Astrocyte (in vitro differentiated cells and primary cell): ENCODE measurements at regions not wholly inside any gene's neighbourhood (a gene's known extent, or its start where the extent isn't known, plus 50 kb on each side); places are given as distances from the start of the nearest gene placed in this dataset.

Experiments
- DNase-seq: peaks from one replicate; pipeline ENCODE4 v3.0.0-alpha.2; 2010; ENCODE audit warnings: low read depth
- FAIRE-seq: peaks from 2 replicates; lab custom pipeline; 2011; peaks lifted over from hg19 to GRCh38; lab: Jason Lieb, UNC
- H2AFZ ChIP-seq: 2 replicates; pipeline ENCODE4 v1.6.0; 2012; ENCODE audit warnings: low read depth, low read length, inconsistent platforms
- H3K27ac ChIP-seq: 2 replicates; pipeline ENCODE4 v1.5.1; 2011; ENCODE audit warnings: low read depth, low read length, inconsistent platforms
- H3K27me3 ChIP-seq: 2 replicates; pipeline ENCODE4 v1.6.0; 2011; ENCODE audit warnings: low read length, inconsistent platforms; ENCODE audit not compliant: insufficient read depth
- H3K36me3 ChIP-seq: 2 replicates; pipeline ENCODE4 v1.5.1; 2011; ENCODE audit warnings: low read length, inconsistent platforms; ENCODE audit not compliant: insufficient read depth
- H3K4me1 ChIP-seq: 2 replicates; pipeline ENCODE4 v1.5.1; 2011; ENCODE audit warnings: low read length, inconsistent platforms; ENCODE audit not compliant: insufficient read depth
- H3K4me2 ChIP-seq: 2 replicates; pipeline ENCODE4 v1.6.0; 2012; ENCODE audit warnings: low read length, inconsistent platforms
- H3K4me3 ChIP-seq: 2 replicates; pipeline ENCODE4 v1.5.1; 2011; ENCODE audit warnings: low read depth, mild to moderate bottlenecking, low read length, inconsistent platforms; ENCODE audit not compliant: insufficient read depth
- H3K79me2 ChIP-seq: 2 replicates; pipeline ENCODE4 v1.6.0; 2012; ENCODE audit warnings: mild to moderate bottlenecking, low read length, inconsistent platforms; ENCODE audit not compliant: insufficient read depth
- H3K9ac ChIP-seq: 2 replicates; pipeline ENCODE4 v1.6.0; 2012; ENCODE audit warnings: mild to moderate bottlenecking, low read length, inconsistent platforms
- H3K9me3 ChIP-seq: 2 replicates; pipeline ENCODE4 v1.5.1; 2012; ENCODE audit warnings: low read depth, mild to moderate bottlenecking, low read length, inconsistent platforms; ENCODE audit not compliant: insufficient read depth
- H4K20me1 ChIP-seq: 2 replicates; pipeline ENCODE4 v1.6.0; 2012; ENCODE audit warnings: low read length, inconsistent platforms; ENCODE audit not compliant: insufficient read depth
- H3K27ac Mint-ChIP-seq: one replicate; pipeline ENCODE4 v1.8.0; 2021; ENCODE audit warnings: mild to moderate bottlenecking, mixed read lengths; ENCODE audit not compliant: unreplicated experiment
- H3K27me3 Mint-ChIP-seq: one replicate; pipeline ENCODE4 v1.8.0; 2021; ENCODE audit warnings: low read depth, mixed read lengths; ENCODE audit not compliant: unreplicated experiment
- H3K36me3 Mint-ChIP-seq: one replicate; pipeline ENCODE4 v1.8.0; 2021; ENCODE audit warnings: low read depth, mixed read lengths; ENCODE audit not compliant: unreplicated experiment
- H3K4me1 Mint-ChIP-seq: one replicate; pipeline ENCODE4 v1.8.0; 2021; ENCODE audit warnings: low read depth, mixed read lengths; ENCODE audit not compliant: unreplicated experiment
- H3K4me3 Mint-ChIP-seq: one replicate; pipeline ENCODE4 v1.8.0; 2021; ENCODE audit warnings: mild to moderate bottlenecking, moderate library complexity, mixed read lengths; ENCODE audit not compliant: unreplicated experiment
- H3K9me3 Mint-ChIP-seq: one replicate; pipeline ENCODE4 v1.8.0; 2021; ENCODE audit warnings: mild to moderate bottlenecking, mixed read lengths; ENCODE audit not compliant: unreplicated experiment
- EZH2 ChIP-seq: IDR thresholded peaks from 2 replicates; pipeline ENCODE4 v1.6.1; 2012; ENCODE audit warnings: mild to moderate bottlenecking, low read length, inconsistent platforms; ENCODE audit not compliant: insufficient read depth
- TF ChIP-seq, protein P1 (sequence below): IDR thresholded peaks from 2 replicates; pipeline ENCODE4 v1.5.1; 2011; ENCODE audit warnings: low read depth, mild to moderate bottlenecking, inconsistent platforms, low read length, moderate library complexity; ENCODE audit not compliant: insufficient read depth

DNA sequence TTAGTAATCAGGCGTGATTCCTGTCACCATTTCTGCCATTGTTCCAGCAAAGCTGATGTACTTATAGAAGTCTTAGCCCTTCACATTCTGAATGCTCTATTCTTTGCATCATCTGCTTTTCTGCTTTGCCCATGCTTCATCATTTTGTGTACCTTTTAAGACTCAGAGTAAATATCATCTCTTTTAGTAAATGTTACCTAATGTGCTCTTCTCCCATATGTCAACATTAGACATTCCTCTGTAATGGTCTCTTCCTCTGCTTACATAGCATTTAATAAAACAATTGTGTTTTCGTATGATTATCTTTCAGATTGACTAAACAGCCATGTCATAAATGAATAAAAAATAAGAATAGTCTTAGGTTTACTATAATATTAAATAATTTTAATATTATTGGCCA, 719.6 kb upstream of the GRM3 start:
- H3K27me3 Mint-ChIP-seq: no peaks in the 10 kb centered on the region
- no peaks in the 10 kb centered on the region for H4K20me1 ChIP-seq
- FAIRE-seq: no peak
- H3K27me3 ChIP-seq: no peaks in the 10 kb centered on the region
- H2AFZ ChIP-seq: no peak overlapping the region
- no peak overlapping the region for H3K9ac ChIP-seq
- no peaks in the 10 kb centered on the region for H3K9me3 ChIP-seq
- H3K4me3 ChIP-seq: no peak overlapping the region
- no peak overlapping the region for H3K27ac ChIP-seq
- H3K4me2 ChIP-seq: no peak overlapping the region
- no peak overlapping the region for H3K27ac Mint-ChIP-seq
- H3K36me3 ChIP-seq: no peaks in the 10 kb centered on the region
- no peaks in the 10 kb centered on the region for H3K79me2 ChIP-seq
- no peak overlapping the region for H3K4me3 Mint-ChIP-seq
- H3K4me1 ChIP-seq: no peaks in the 10 kb centered on the region
- no peaks in the 10 kb centered on the region for H3K4me1 Mint-ChIP-seq
- H3K9me3 Mint-ChIP-seq: no peaks in the 10 kb centered on the region
- DNase-seq: no peak
- TF ChIP-seq, protein P1, sequence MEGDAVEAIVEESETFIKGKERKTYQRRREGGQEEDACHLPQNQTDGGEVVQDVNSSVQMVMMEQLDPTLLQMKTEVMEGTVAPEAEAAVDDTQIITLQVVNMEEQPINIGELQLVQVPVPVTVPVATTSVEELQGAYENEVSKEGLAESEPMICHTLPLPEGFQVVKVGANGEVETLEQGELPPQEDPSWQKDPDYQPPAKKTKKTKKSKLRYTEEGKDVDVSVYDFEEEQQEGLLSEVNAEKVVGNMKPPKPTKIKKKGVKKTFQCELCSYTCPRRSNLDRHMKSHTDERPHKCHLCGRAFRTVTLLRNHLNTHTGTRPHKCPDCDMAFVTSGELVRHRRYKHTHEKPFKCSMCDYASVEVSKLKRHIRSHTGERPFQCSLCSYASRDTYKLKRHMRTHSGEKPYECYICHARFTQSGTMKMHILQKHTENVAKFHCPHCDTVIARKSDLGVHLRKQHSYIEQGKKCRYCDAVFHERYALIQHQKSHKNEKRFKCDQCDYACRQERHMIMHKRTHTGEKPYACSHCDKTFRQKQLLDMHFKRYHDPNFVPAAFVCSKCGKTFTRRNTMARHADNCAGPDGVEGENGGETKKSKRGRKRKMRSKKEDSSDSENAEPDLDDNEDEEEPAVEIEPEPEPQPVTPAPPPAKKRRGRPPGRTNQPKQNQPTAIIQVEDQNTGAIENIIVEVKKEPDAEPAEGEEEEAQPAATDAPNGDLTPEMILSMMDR: no peak
- TF ChIP-seq EZH2: no peak
- H3K36me3 Mint-ChIP-seq: no peaks in the 10 kb centered on the region

DNA sequence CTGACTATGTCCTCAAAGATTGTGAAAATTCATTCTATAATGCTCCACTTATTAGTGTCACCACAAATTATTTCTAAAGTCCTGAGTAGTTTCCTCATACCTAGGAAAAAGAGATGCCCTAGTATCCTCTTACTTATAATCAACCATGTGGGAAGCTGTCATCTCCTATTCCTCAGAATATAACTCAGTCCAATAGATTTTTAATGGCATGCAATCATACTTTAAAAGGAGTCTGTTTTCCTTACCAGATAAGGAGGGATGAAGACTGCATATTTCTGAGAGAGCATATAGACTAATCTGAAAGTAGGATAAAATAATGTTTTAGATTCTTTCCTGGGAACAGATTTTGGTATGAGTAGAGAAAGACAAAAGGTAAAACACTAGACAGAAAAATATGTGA, 727.7 kb upstream of the GRM3 start:
- DNase-seq (no peak), FAIRE-seq (no peak)
- TF ChIP-seq, protein P1: no peak
- TF ChIP-seq EZH2: no peak
- no peaks in the 10 kb centered on the region for H3K9me3 ChIP-seq
- no peak overlapping the region for H3K9ac ChIP-seq
- H3K4me2 ChIP-seq: no peak overlapping the region
- H2AFZ ChIP-seq: no peak overlapping the region
- no peaks in the 10 kb centered on the region for H4K20me1 ChIP-seq
- no peak overlapping the region for H3K4me3 ChIP-seq
- H3K27ac ChIP-seq: no peak overlapping the region
- no peaks in the 10 kb centered on the region for H3K4me1 Mint-ChIP-seq
- no peak overlapping the region for H3K27ac Mint-ChIP-seq
- no peaks in the 10 kb centered on the region for H3K36me3 Mint-ChIP-seq
- H3K4me1 ChIP-seq: no peaks in the 10 kb centered on the region
- no peak overlapping the region for H3K4me3 Mint-ChIP-seq
- no peaks in the 10 kb centered on the region for H3K36me3 ChIP-seq
- no peaks in the 10 kb centered on the region for H3K27me3 Mint-ChIP-seq
- H3K9me3 Mint-ChIP-seq: no peaks in the 10 kb centered on the region
- no peaks in the 10 kb centered on the region for H3K27me3 ChIP-seq
- no peaks in the 10 kb centered on the region for H3K79me2 ChIP-seq

DNA sequence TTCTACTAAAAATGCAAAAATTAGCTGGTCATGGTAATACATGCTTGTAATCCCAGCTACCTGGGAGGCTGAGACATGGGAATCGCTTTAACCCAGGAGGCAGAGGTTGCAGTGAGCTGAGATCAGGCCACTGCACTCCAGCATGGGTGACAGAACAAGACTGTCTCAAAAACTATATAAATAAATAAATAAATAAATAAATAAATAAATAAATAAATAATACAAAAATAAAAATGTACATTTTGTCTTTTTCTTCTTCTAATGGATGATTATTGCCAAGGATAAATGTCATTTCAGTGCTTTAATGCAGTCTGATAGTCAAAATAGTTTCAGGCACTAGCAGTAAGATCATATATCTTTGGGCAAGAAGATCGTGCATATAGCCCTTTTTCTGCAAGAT, 727.6 kb upstream of the SEMA3D start:
- H3K36me3 ChIP-seq: no peaks in the 10 kb centered on the region
- H2AFZ ChIP-seq: no peak overlapping the region
- H3K4me2 ChIP-seq: no peak overlapping the region
- TF ChIP-seq, protein P1: no peak
- no peak for TF ChIP-seq EZH2
- no peaks in the 10 kb centered on the region for H3K4me1 ChIP-seq
- no peak for DNase-seq
- no peaks in the 10 kb centered on the region for H3K79me2 ChIP-seq
- H3K27me3 ChIP-seq: no peaks in the 10 kb centered on the region
- H3K4me3 ChIP-seq: no peak overlapping the region
- Mint-ChIP-seq H3K36me3 (no peaks in the 10 kb centered on the region), H3K27me3 (no peaks in the 10 kb centered on the region), H3K9me3 (no peaks in the 10 kb centered on the region), H3K4me1 (no peaks in the 10 kb centered on the region), H3K27ac (no peak overlapping the region), H3K4me3 (no peak overlapping the region)
- no peaks in the 10 kb centered on the region for H3K9me3 ChIP-seq
- no peaks in the 10 kb centered on the region for H4K20me1 ChIP-seq
- no peak for FAIRE-seq
- no peak overlapping the region for H3K9ac ChIP-seq
- H3K27ac ChIP-seq: no peak overlapping the region
